ENCODE measurements at regions not wholly inside any gene's neighbourhood (a gene's known extent, or its start where the extent isn't known, plus 50 kb on each side); places are given as distances from the start of the nearest gene placed in this dataset.

DNA sequence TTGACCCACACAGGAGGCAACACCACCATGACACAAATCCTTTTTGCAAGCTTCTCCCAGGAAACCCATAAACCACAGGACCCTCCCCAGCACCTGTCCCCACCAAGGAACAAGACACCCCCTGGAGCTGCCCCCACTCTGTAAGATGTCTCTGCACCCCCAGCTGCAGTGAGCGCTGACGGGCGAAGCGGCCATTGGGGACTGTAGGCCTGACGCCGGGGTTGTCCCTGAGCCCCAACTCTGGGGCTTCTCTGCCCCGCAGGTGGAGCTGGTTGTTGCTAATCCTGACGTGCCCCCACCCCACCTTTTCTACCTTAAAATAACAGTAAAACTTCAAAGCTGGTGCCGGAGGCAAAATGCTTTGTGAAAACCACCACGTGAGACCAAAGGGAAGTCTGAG, 94.7 kb upstream of the PPP2R2D start:
- intact Hi-C loops (cut with micrococcal nuclease; ENCODE audit: unreplicated experiment) = no loop called here
- no peak for DNase-seq (ENCODE audit: low spot score)
- POLR2A ChIA-PET (ENCODE audit: low non-redundant PET) = no interaction called here
- Histone ChIP-seq H3K27ac (ENCODE audit: low read depth, low read length, poor library complexity, severe bottlenecking) (no peak overlapping the region), H3K4me3 (ENCODE audit: low read depth, low read length, poor library complexity, severe bottlenecking) (no peak overlapping the region), H3K4me1 (ENCODE audit: insufficient read depth, low read length, poor library complexity, severe bottlenecking) (no peaks in the 10 kb centered on the region), H3K9me3 (ENCODE audit: low read depth, low read length, poor library complexity, severe bottlenecking) (no peaks in the 10 kb centered on the region), H3K27me3 (replicated peaks; ENCODE audit: insufficient read depth, low read depth, low read length, poor library complexity) (peaks cover 7% of the 10 kb centered on the region), H3K36me3 (ENCODE audit: insufficient read depth, low read length, poor library complexity, severe bottlenecking) (no peaks in the 10 kb centered on the region)
- TF ChIP-seq EZH2 (IDR thresholded peaks at IDR 0.05; ENCODE audit: borderline replicate concordance, low read depth, low read length, poor library complexity, severe bottlenecking) = no peak
- TF ChIP-seq, protein P1, sequence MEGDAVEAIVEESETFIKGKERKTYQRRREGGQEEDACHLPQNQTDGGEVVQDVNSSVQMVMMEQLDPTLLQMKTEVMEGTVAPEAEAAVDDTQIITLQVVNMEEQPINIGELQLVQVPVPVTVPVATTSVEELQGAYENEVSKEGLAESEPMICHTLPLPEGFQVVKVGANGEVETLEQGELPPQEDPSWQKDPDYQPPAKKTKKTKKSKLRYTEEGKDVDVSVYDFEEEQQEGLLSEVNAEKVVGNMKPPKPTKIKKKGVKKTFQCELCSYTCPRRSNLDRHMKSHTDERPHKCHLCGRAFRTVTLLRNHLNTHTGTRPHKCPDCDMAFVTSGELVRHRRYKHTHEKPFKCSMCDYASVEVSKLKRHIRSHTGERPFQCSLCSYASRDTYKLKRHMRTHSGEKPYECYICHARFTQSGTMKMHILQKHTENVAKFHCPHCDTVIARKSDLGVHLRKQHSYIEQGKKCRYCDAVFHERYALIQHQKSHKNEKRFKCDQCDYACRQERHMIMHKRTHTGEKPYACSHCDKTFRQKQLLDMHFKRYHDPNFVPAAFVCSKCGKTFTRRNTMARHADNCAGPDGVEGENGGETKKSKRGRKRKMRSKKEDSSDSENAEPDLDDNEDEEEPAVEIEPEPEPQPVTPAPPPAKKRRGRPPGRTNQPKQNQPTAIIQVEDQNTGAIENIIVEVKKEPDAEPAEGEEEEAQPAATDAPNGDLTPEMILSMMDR (conservative IDR thresholded peaks at IDR 0.05; ENCODE audit: low read depth, low read length) = no peak
- CTCF ChIA-PET = no interaction called here
- no TSS peak for BruUV-seq (replicated peaks)

DNA sequence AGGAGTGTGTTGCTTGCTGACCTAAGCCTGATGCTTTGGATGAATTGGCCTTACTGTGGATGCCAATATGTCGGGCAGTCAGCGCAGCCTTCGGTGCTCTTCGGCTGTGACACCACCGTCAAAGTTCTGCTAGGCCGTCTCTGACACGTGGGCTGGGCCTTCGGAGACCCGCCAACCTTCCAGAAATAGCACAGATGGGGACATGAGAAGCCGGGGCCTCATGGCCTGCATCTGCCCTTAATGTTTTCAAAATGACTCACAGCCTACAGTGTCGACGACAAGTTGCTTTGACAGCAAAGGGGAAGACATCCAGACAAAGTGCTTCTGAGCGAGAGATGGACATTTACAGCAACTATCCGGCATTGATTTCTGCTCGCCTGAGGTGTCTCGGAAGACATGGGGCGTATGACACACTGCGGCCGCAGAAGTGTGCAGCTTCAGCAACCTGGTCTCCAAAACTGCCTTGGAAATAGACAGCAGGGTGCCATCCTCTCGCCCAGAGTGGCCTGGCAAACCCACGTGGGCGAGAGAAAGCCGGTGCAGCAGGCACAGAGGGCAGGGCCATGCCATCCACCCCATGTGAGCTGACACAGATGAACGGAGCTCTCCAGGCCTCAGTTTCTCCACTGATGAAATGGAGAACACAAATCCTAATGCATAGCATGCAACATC, 94.0 kb upstream of the PPP2R2D start:
- TF ChIP-seq, protein P1 (conservative IDR thresholded peaks at IDR 0.05; ENCODE audit: low read depth, low read length) = no peak
- TF ChIP-seq EZH2 (IDR thresholded peaks at IDR 0.05; ENCODE audit: borderline replicate concordance, low read depth, low read length, poor library complexity, severe bottlenecking) = no peak
- no peaks in the 10 kb centered on the region for H3K9me3 ChIP-seq (ENCODE audit: low read depth, low read length, poor library complexity, severe bottlenecking)
- no peaks in the 10 kb centered on the region for H3K36me3 ChIP-seq (ENCODE audit: insufficient read depth, low read length, poor library complexity, severe bottlenecking)
- ChIA-PET CTCF (no interaction called here), POLR2A (ENCODE audit: low non-redundant PET) (no interaction called here)
- no peak for DNase-seq (ENCODE audit: low spot score)
- intact Hi-C loops (cut with micrococcal nuclease; ENCODE audit: unreplicated experiment) = no loop called here
- no peak overlapping the region for H3K4me3 ChIP-seq (ENCODE audit: low read depth, low read length, poor library complexity, severe bottlenecking)
- H3K4me1 ChIP-seq (ENCODE audit: insufficient read depth, low read length, poor library complexity, severe bottlenecking) = no peaks in the 10 kb centered on the region
- no peak overlapping the region for H3K27ac ChIP-seq (ENCODE audit: low read depth, low read length, poor library complexity, severe bottlenecking)
- H3K27me3 ChIP-seq (replicated peaks; ENCODE audit: insufficient read depth, low read depth, low read length, poor library complexity) = peaks cover 7% of the 10 kb centered on the region
- BruUV-seq (replicated peaks) = no TSS peak

DNA sequence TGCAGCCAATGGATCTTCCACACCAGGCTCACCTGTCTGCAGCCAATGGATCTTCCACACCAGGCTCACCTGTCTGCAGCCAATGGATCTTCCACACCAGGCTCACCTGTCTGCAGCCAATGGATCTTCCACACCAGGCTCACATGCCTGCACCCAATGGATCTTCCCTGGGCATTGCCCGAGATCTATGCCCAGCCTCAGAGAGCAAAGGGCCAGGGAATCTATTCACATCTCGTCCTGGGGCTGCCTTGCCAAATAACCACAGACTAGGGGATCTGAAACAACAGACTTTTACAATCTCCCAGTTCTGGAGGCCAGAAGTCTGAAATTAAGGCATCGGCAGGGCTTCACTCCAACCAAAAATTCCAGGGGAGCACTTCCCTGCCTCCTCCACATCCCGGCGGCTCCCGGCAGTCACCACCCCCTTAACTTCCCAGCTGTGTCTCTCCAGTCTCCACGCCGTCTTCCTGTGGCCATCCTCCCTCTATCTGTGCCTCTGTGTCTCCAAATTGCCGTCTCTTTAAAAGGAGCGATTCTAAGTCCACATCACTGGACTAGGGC, 92.4 kb upstream of the PPP2R2D start:
- peaks cover 7% of the 10 kb centered on the region for H3K27me3 ChIP-seq (replicated peaks; ENCODE audit: insufficient read depth, low read depth, low read length, poor library complexity)
- TF ChIP-seq, protein P1 (conservative IDR thresholded peaks at IDR 0.05; ENCODE audit: low read depth, low read length) = no peak
- no peak for TF ChIP-seq EZH2 (IDR thresholded peaks at IDR 0.05; ENCODE audit: borderline replicate concordance, low read depth, low read length, poor library complexity, severe bottlenecking)
- intact Hi-C loops (cut with micrococcal nuclease; ENCODE audit: unreplicated experiment) = no loop called here
- no peak overlapping the region for H3K27ac ChIP-seq (ENCODE audit: low read depth, low read length, poor library complexity, severe bottlenecking)
- POLR2A ChIA-PET (ENCODE audit: low non-redundant PET) = no interaction called here
- BruUV-seq (replicated peaks) = no TSS peak
- CTCF ChIA-PET = no interaction called here
- no peak for DNase-seq (ENCODE audit: low spot score)
- no peaks in the 10 kb centered on the region for H3K9me3 ChIP-seq (ENCODE audit: low read depth, low read length, poor library complexity, severe bottlenecking)
- H3K36me3 ChIP-seq (ENCODE audit: insufficient read depth, low read length, poor library complexity, severe bottlenecking) = no peaks in the 10 kb centered on the region
- H3K4me3 ChIP-seq (ENCODE audit: low read depth, low read length, poor library complexity, severe bottlenecking) = no peak overlapping the region
- no peaks in the 10 kb centered on the region for H3K4me1 ChIP-seq (ENCODE audit: insufficient read depth, low read length, poor library complexity, severe bottlenecking)
